ENCODE measurements at regions not wholly inside any gene's neighbourhood (a gene's known extent, or its start where the extent isn't known, plus 50 kb on each side); places are given as distances from the start of the nearest gene placed in this dataset.

- TF ChIP-seq EZH2phosphoT487 (IDR thresholded peaks at IDR 0.05; ENCODE audit: borderline replicate concordance, low read length) = no peak
- TF ChIP-seq, protein P1, sequence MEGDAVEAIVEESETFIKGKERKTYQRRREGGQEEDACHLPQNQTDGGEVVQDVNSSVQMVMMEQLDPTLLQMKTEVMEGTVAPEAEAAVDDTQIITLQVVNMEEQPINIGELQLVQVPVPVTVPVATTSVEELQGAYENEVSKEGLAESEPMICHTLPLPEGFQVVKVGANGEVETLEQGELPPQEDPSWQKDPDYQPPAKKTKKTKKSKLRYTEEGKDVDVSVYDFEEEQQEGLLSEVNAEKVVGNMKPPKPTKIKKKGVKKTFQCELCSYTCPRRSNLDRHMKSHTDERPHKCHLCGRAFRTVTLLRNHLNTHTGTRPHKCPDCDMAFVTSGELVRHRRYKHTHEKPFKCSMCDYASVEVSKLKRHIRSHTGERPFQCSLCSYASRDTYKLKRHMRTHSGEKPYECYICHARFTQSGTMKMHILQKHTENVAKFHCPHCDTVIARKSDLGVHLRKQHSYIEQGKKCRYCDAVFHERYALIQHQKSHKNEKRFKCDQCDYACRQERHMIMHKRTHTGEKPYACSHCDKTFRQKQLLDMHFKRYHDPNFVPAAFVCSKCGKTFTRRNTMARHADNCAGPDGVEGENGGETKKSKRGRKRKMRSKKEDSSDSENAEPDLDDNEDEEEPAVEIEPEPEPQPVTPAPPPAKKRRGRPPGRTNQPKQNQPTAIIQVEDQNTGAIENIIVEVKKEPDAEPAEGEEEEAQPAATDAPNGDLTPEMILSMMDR (conservative IDR thresholded peaks at IDR 0.05; ENCODE audit: low read depth, low read length) = no peak
- no peak for TF ChIP-seq EZH2 (IDR thresholded peaks at IDR 0.05; ENCODE audit: low read length, unreplicated experiment)
- no peaks in the 10 kb centered on the region for H3F3A ChIP-seq (ENCODE audit: low read length, unreplicated experiment)
- ATAC-seq = no peak
- DNase-seq = no peak
- H3K4me3 ChIP-seq (ENCODE audit: low read length) = no peak overlapping the region
- no peaks in the 10 kb centered on the region for H3K36me3 ChIP-seq (ENCODE audit: low read depth, low read length)
- ChIA-PET CTCF (no interaction called here), POLR2A (ENCODE audit: unreplicated experiment) (no interaction called here)
- no peak overlapping the region for H3K9ac ChIP-seq (ENCODE audit: low read length)
- intact Hi-C loops (cut with micrococcal nuclease) = no loop called here
- no peak overlapping the region for H3K4me2 ChIP-seq (ENCODE audit: low read length)
- H3K27ac ChIP-seq (ENCODE audit: low read length) = no peak overlapping the region
- BruUV-seq (replicated peaks) = no TSS peak
- no peaks in the 10 kb centered on the region for H3K9me2 ChIP-seq (replicated peaks; ENCODE audit: low read length)
- H4K20me1 ChIP-seq (ENCODE audit: low read length) = no peaks in the 10 kb centered on the region
- no peaks in the 10 kb centered on the region for H3K4me1 ChIP-seq (ENCODE audit: insufficient read depth, low read length)
- H3K79me2 ChIP-seq (ENCODE audit: low read length) = no peaks in the 10 kb centered on the region
- no peaks in the 10 kb centered on the region for H3K27me3 ChIP-seq (ENCODE audit: low read length)
- no peaks in the 10 kb centered on the region for H3K9me3 ChIP-seq (ENCODE audit: low read length)
- no peak overlapping the region for H2AFZ ChIP-seq (ENCODE audit: low read length)
Measured at GRCh38 chr9:109974143-109974917, 194.3 kb downstream of the PALM2AKAP2 start.

DNA sequence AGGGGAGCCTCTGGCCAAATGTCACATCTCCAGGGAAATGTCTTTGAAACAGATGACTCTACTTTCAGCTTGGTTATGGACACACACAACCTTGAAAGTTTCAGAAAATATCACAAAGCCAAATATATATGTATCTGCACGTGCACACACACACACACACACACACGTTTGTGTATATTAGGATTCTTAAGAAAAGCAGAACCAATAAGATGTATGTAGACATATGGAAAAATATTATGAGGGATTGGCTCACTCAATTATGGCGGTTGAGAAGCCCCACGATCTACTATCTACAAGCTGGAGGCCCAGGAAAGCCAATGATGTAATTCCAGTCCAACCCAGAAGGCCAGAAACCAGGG lies 194.9 kb downstream of the PALM2AKAP2 start:
- BruUV-seq (replicated peaks) = no TSS peak
- H3K9ac ChIP-seq (ENCODE audit: low read length) = no peak overlapping the region
- H3K36me3 ChIP-seq (ENCODE audit: low read depth, low read length) = no peaks in the 10 kb centered on the region
- H4K20me1 ChIP-seq (ENCODE audit: low read length) = no peaks in the 10 kb centered on the region
- ATAC-seq (no peak), DNase-seq (no peak)
- CTCF ChIA-PET = no interaction called here
- no peak for TF ChIP-seq EZH2phosphoT487 (IDR thresholded peaks at IDR 0.05; ENCODE audit: borderline replicate concordance, low read length)
- TF ChIP-seq EZH2 (IDR thresholded peaks at IDR 0.05; ENCODE audit: low read length, unreplicated experiment) = no peak
- TF ChIP-seq, protein P1 (conservative IDR thresholded peaks at IDR 0.05; ENCODE audit: low read depth, low read length) = no peak
- intact Hi-C loops (cut with micrococcal nuclease) = no loop called here
- POLR2A ChIA-PET (ENCODE audit: unreplicated experiment) = no interaction called here
- no peaks in the 10 kb centered on the region for H3K9me2 ChIP-seq (replicated peaks; ENCODE audit: low read length)
- H3K79me2 ChIP-seq (ENCODE audit: low read length) = no peaks in the 10 kb centered on the region
- H2AFZ ChIP-seq (ENCODE audit: low read length) = no peak overlapping the region
- no peaks in the 10 kb centered on the region for H3F3A ChIP-seq (ENCODE audit: low read length, unreplicated experiment)
- H3K4me1 ChIP-seq (ENCODE audit: insufficient read depth, low read length) = no peaks in the 10 kb centered on the region
- no peak overlapping the region for H3K27ac ChIP-seq (ENCODE audit: low read length)
- H3K4me2 ChIP-seq (ENCODE audit: low read length) = no peak overlapping the region
- H3K27me3 ChIP-seq (ENCODE audit: low read length) = no peaks in the 10 kb centered on the region
- no peaks in the 10 kb centered on the region for H3K9me3 ChIP-seq (ENCODE audit: low read length)
- H3K4me3 ChIP-seq (ENCODE audit: low read length) = no peak overlapping the region

DNA sequence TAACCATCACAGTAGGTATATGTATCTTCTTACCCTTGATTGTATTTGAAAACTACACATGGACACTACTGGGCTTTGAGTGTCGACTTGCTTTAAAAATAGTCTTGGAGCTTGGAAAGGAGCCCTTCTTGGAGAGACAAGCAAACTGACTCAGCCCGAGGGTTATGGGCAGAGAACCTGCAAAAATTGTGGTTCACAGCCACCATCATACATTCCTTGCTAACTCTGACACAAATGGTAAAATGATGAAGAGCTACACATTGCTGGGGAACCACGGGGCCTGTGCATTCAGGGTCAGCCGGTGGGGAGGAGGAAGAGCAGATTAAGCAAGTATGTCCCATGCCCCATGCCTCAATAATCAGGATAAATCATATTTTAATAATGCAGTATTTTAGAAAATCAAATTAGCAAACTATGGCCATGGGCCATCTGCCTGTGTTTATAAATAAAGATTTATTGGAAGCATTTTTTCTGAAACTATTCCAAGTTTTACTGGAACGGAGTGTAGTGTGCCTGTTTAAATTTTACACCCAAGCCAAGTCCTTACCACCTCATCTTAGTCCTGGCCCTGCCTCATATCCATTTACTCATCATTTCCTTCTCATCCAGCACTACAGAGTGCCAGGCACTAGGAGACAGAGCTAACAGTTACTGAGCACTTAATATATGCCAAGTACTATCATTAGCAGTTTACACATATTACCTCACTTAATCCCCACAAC lies 195.7 kb downstream of the PALM2AKAP2 start:
- Histone ChIP-seq H3F3A (ENCODE audit: low read length, unreplicated experiment) (no peaks in the 10 kb centered on the region), H3K27ac (ENCODE audit: low read length) (no peak overlapping the region), H3K4me2 (ENCODE audit: low read length) (no peak overlapping the region), H3K36me3 (ENCODE audit: low read depth, low read length) (no peaks in the 10 kb centered on the region), H3K9ac (ENCODE audit: low read length) (no peak overlapping the region), H3K9me3 (ENCODE audit: low read length) (no peaks in the 10 kb centered on the region), H3K9me2 (replicated peaks; ENCODE audit: low read length) (no peaks in the 10 kb centered on the region), H2AFZ (ENCODE audit: low read length) (no peak overlapping the region), H3K4me1 (ENCODE audit: insufficient read depth, low read length) (peaks cover 5% of the 10 kb centered on the region), H3K27me3 (ENCODE audit: low read length) (no peaks in the 10 kb centered on the region), H4K20me1 (ENCODE audit: low read length) (no peaks in the 10 kb centered on the region), H3K4me3 (ENCODE audit: low read length) (no peak overlapping the region), H3K79me2 (ENCODE audit: low read length) (no peaks in the 10 kb centered on the region)
- TF ChIP-seq EZH2 (IDR thresholded peaks at IDR 0.05; ENCODE audit: low read length, unreplicated experiment) = no peak
- TF ChIP-seq, protein P1 (conservative IDR thresholded peaks at IDR 0.05; ENCODE audit: low read depth, low read length) = no peak
- ChIA-PET CTCF (no interaction called here), POLR2A (ENCODE audit: unreplicated experiment) (no interaction called here)
- DNase-seq = no peak
- no TSS peak for BruUV-seq (replicated peaks)
- intact Hi-C loops (cut with micrococcal nuclease) = no loop called here
- ATAC-seq = no peak

Measured in PC-3 (cell line).